Lower leg skin (tissue), 3 donors: ENCODE measurements at regions not wholly inside any gene's neighbourhood (a gene's known extent, or its start where the extent isn't known, plus 50 kb on each side); places are given as distances from the start of the nearest gene placed in this dataset.

ENCODE experiments used
- CTCF ChIP-seq, 3 donors: fragments of 450-650 bp; IDR thresholded peaks; one replicate each; pipeline ENCODE4 v1.5.1; 2016; ENCODE audit warnings: antibody characterized with exemption in 3 of 3, mild to moderate bottlenecking in 3 of 3, moderate library complexity in 2 of 3
- POLR2A ChIP-seq, 2 donors: fragments of 450-650 bp; IDR thresholded peaks; one replicate each; pipeline ENCODE4 v1.6.1; 2016 to 2017; ENCODE audit warnings: antibody characterized with exemption in 2 of 2, mild to moderate bottlenecking in 1 of 2, moderate library complexity in 1 of 2

- no peak for TF ChIP-seq CTCF (IDR thresholded peaks at IDR 0.05)
- TF ChIP-seq POLR2A (IDR thresholded peaks at IDR 0.05) = no peak
Measured at GRCh38 chr2:177059293-177059692, 153.3 kb upstream of the HNRNPA3 start.
